Transverse colon (tissue), 4 donors: ENCODE measurements at regions not wholly inside any gene's neighbourhood (a gene's known extent, or its start where the extent isn't known, plus 50 kb on each side); places are given as distances from the start of the nearest gene placed in this dataset.
A peak's percentile ranks its signal among the peaks of the same experiment; 100 is the strongest.

ENCODE experiments used
- DNase-seq: peaks from one replicate; pipeline ENCODE4 v3.0.0-alpha.2; 2019
- H3K27ac ChIP-seq, 4 donors: fragments of 200-600 bp; sonication (generic); 2 replicates each; pipeline ENCODE4 v1.5.1; 2016 to 2018; ENCODE audit warnings: inconsistent platforms in 4 of 4
- H3K27me3 ChIP-seq: fragments of 200-600 bp; sonication (generic); 2 replicates; pipeline ENCODE4 v1.5.1; 2017; ENCODE audit warnings: inconsistent platforms
- H3K36me3 ChIP-seq, 4 donors: fragments of 200-600 bp; sonication (generic); 2 replicates each; pipeline ENCODE4 v1.5.1; 2017 to 2019; ENCODE audit warnings: inconsistent platforms in 4 of 4
- H3K4me1 ChIP-seq, 4 donors: fragments of 200-600 bp; sonication (generic); 2 replicates each; pipeline ENCODE4 v1.5.1; 2017 to 2020; ENCODE audit warnings: inconsistent platforms in 4 of 4
- H3K4me3 ChIP-seq, 4 donors: fragments of 200-600 bp; sonication (generic); 1 replicate in 1 of 4; 2 replicates in 3 of 4; pipeline versions ENCODE4 v1.5.1 to v1.6.1; 2017 to 2019; ENCODE audit warnings: inconsistent platforms in 4 of 4
- H3K9me3 ChIP-seq, 2 donors: fragments of 200-600 bp; sonication (generic); 2 replicates each; pipeline ENCODE4 v1.5.1; 2017 to 2019; ENCODE audit warnings: inconsistent platforms in 2 of 2
- EP300 ChIP-seq: sonication (generic); formaldehyde crosslinking; IDR thresholded peaks from one replicate; pipeline ENCODE4 v1.6.1; 2017; ENCODE audit warnings: antibody characterized with exemption, low read depth
- POLR2A ChIP-seq: fragments of 450-650 bp; IDR thresholded peaks from one replicate; pipeline ENCODE4 v1.6.1; 2016; ENCODE audit warnings: antibody characterized with exemption, mild to moderate bottlenecking, moderate library complexity
- POLR2AphosphoS5 ChIP-seq, 3 donors: sonication (generic); formaldehyde crosslinking; IDR thresholded peaks; one replicate each; pipeline ENCODE4 v1.6.1; 2016; ENCODE audit warnings: antibody characterized with exemption in 3 of 3
- WGBS, 2 donors: methylation state at CpG; one replicate each; pipeline ENCODE4 v1.1.5; 2018; ENCODE audit warnings: low coverage in 1 of 2; 5-methylcytosine and 5-hydroxymethylcytosine counted together
- in situ Hi-C, 4 donors: fragments of 200-750 bp; cut with MboI; loops; one replicate each; pipeline versions ENCODE4 v1.15.0 to v1.15.1; 2017; ENCODE audit warnings: low sequenced_read_pairs in 3 of 4, low pct_ligation_motif_present in 1 of 4, low pct_unique_long_range_greater_than_20kb in 1 of 4
- intact Hi-C: fragments of 100-400 bp; cut with DNase I; formaldehyde crosslinking; loops from one replicate; pipeline ENCODE4 v1.15.1; 2023; ENCODE audit warnings: low total_unique reads
- TF ChIP-seq, protein P1 (sequence below), 5 experiments: fragments of 200-600 bp in 3 of 5; fragments of 450-650 bp in 2 of 5; sonication (generic) in 3 of 5; IDR thresholded peaks; 1 replicate in 2 of 5; 2 replicates in 3 of 5; pipeline ENCODE4 v1.5.1; 2016 to 2017; ENCODE audit warnings: antibody characterized with exemption in 5 of 5, inconsistent platforms in 3 of 5, mild to moderate bottlenecking in 2 of 5, moderate library complexity in 1 of 5

DNA sequence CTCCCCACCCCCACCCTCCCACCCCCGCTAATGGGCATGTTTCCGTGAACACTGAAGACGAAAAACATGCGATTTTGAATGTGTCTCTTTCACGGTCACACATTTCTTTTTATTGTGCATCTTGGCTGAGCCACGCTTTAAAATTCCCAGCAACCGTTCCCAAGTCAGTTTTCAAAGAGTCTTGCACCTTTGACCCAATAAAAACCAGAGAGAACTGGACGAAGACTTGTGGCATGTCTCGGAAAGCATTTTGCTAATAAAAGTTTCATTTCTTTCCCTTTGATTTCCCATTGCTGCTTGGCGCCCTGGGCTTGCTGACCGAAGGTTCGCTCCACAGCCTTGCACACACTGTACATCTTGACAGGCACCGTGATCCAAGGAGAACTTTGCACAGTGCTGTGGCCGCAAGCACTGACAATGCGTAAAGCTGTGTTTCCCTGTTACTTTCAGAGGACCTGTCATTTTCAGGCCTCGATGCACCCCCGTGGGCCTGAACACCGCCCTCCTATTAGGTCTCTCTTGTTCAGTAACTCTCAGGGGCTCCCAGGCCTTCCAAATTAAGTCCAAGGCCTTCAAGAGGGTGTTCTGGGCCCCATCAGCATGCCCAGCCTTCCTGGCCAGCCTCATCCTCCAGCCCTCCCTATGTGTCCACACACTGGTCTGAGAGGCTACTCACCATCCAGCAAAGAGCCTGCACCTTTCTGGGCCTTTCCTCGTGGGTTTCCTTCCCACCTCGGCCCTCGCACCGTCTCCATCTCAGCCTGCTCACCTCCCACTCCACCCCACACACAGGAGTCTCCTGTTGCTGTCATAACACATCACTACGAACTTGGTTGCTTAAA is 63.4 kb upstream of the DIO3 start:
- peaks cover 0 to 9% (median 0%) of the 10 kb centered on the region in 4 donors for H3K4me1 ChIP-seq
- H3K36me3 ChIP-seq = no peaks in the 10 kb centered on the region
- H3K9me3 ChIP-seq = no peaks in the 10 kb centered on the region
- intact Hi-C loops (no loop called here), in situ Hi-C loops (no loop called here)
- DNase-seq = peak; percentile 3
- WGBS, 2 donors = 72 to 74% methylated on average over 13 to 23 of the region's 23 CpGs
- H3K4me3 ChIP-seq = no peak overlapping the region
- H3K27me3 ChIP-seq = no peaks in the 10 kb centered on the region
- TF ChIP-seq, protein P1, sequence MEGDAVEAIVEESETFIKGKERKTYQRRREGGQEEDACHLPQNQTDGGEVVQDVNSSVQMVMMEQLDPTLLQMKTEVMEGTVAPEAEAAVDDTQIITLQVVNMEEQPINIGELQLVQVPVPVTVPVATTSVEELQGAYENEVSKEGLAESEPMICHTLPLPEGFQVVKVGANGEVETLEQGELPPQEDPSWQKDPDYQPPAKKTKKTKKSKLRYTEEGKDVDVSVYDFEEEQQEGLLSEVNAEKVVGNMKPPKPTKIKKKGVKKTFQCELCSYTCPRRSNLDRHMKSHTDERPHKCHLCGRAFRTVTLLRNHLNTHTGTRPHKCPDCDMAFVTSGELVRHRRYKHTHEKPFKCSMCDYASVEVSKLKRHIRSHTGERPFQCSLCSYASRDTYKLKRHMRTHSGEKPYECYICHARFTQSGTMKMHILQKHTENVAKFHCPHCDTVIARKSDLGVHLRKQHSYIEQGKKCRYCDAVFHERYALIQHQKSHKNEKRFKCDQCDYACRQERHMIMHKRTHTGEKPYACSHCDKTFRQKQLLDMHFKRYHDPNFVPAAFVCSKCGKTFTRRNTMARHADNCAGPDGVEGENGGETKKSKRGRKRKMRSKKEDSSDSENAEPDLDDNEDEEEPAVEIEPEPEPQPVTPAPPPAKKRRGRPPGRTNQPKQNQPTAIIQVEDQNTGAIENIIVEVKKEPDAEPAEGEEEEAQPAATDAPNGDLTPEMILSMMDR (IDR thresholded peaks at IDR 0.05) = no peak
- no peak for TF ChIP-seq POLR2AphosphoS5 (IDR thresholded peaks at IDR 0.05)
- no peak for TF ChIP-seq POLR2A
- no peak for TF ChIP-seq EP300
- no peak overlapping the region for H3K27ac ChIP-seq

GRCh38 chr14:101498526-101498860 is 62.8 kb upstream of the DIO3 start:
- no peak for TF ChIP-seq POLR2A
- TF ChIP-seq POLR2AphosphoS5 (IDR thresholded peaks at IDR 0.05) = no peak
- TF ChIP-seq EP300 = no peak
- TF ChIP-seq, protein P1 (IDR thresholded peaks at IDR 0.05) = no peak
- Histone ChIP-seq H3K4me1 (peaks cover 0 to 9% (median 0%) of the 10 kb centered on the region in 4 donors), H3K27ac (no peak overlapping the region), H3K36me3 (no peaks in the 10 kb centered on the region), H3K9me3 (no peaks in the 10 kb centered on the region), H3K27me3 (no peaks in the 10 kb centered on the region), H3K4me3 (no peak overlapping the region)
- intact Hi-C loops (no loop called here), in situ Hi-C loops (no loop called here)
- DNase-seq = peak; percentile 1
- WGBS, 2 donors = 92% methylated on average over 6 of the region's 6 CpGs; no CpG with 5 or more reads in 1 of the 2 donors

GRCh38 chr14:101499080-101499479 is 62.2 kb upstream of the DIO3 start:
- Histone ChIP-seq H3K27me3 (no peaks in the 10 kb centered on the region), H3K4me1 (peaks cover 0 to 9% (median 0%) of the 10 kb centered on the region in 4 donors), H3K9me3 (no peaks in the 10 kb centered on the region), H3K4me3 (no peak overlapping the region), H3K27ac (no peak overlapping the region), H3K36me3 (no peaks in the 10 kb centered on the region)
- in situ Hi-C loops (no loop called here), intact Hi-C loops (no loop called here)
- 73% methylated on average over 11 of the region's 11 CpGs; no CpG with 5 or more reads in 1 of the 2 donors for WGBS, 2 donors
- TF ChIP-seq POLR2AphosphoS5 (IDR thresholded peaks at IDR 0.05) (no peak), EP300 (no peak), POLR2A (no peak)
- TF ChIP-seq, protein P1 (IDR thresholded peaks at IDR 0.05) = no peak
- no peak for DNase-seq

DNA sequence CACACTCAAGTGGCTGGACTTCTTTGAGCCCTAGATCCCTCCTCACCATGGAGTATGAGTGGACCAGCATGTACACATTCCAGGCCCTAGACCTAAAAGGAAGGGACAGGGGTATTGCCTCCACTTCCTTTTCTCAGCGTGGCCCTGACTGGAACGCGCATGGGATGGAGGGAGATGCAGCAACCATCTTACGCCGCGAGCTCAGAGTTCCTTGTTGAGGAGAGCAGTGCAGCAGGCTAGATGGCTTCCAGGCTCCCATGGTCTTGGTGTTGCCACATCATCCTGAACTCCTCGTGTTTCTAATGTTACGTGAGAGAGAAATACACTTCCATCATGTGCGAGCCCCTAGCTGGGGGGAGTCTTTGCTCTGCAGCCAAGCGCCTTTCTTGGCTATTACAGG is 61.8 kb upstream of the DIO3 start:
- WGBS, 2 donors = 95 to 98% methylated on average over 8 to 10 of the region's 10 CpGs
- no peaks in the 10 kb centered on the region for H3K9me3 ChIP-seq
- peaks cover 0 to 9% (median 0%) of the 10 kb centered on the region in 4 donors for H3K4me1 ChIP-seq
- no peak overlapping the region for H3K4me3 ChIP-seq
- no peak overlapping the region for H3K27ac ChIP-seq
- TF ChIP-seq POLR2A = no peak
- no peak for TF ChIP-seq POLR2AphosphoS5 (IDR thresholded peaks at IDR 0.05)
- TF ChIP-seq, protein P1 (IDR thresholded peaks at IDR 0.05) = no peak
- TF ChIP-seq EP300 = no peak
- no peaks in the 10 kb centered on the region for H3K27me3 ChIP-seq
- in situ Hi-C loops (no loop called here), intact Hi-C loops (no loop called here)
- H3K36me3 ChIP-seq = no peaks in the 10 kb centered on the region
- no peak for DNase-seq
